ENCODE measurements at regions not wholly inside any gene's neighbourhood (a gene's known extent, or its start where the extent isn't known, plus 50 kb on each side); places are given as distances from the start of the nearest gene placed in this dataset.

DNA sequence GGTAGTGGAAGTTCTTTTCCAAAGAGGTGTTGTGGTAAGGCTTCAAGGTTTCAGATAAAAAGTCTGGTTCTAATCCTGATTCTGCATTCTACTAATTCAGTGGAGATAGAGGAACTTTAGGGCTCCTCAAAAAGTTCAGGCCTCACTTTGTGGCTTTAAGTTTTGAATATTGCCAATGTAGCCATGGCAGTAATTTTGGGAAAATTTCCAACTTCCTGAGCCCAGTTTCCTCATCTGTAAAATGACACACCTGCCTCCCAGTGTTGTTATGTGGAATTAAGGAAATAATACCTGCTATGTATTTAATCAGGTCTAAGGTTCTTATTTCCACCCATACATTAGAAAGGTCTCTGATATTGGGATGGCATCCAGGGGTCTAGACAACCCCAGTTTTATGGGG is 147.6 kb upstream of the ITGA6 start:
- Histone ChIP-seq H3K4me1 (ENCODE audit: insufficient read depth, low read length, poor library complexity, severe bottlenecking) (peaks cover 7% of the 10 kb centered on the region), H3K4me3 (ENCODE audit: low read depth, low read length, poor library complexity, severe bottlenecking) (no peak overlapping the region), H3K36me3 (ENCODE audit: insufficient read depth, low read length, poor library complexity, severe bottlenecking) (no peaks in the 10 kb centered on the region), H3K9me3 (ENCODE audit: low read depth, low read length, poor library complexity, severe bottlenecking) (peaks cover 6% of the 10 kb centered on the region), H3K27ac (ENCODE audit: low read depth, low read length, poor library complexity, severe bottlenecking) (no peak overlapping the region), H3K27me3 (replicated peaks; ENCODE audit: insufficient read depth, low read depth, low read length, poor library complexity) (no peaks in the 10 kb centered on the region)
- TF ChIP-seq EZH2 (IDR thresholded peaks at IDR 0.05; ENCODE audit: borderline replicate concordance, low read depth, low read length, poor library complexity, severe bottlenecking) (no peak), CTCF (conservative IDR thresholded peaks at IDR 0.05; ENCODE audit: low read depth, low read length) (no peak)
- no TSS peak for BruUV-seq (replicated peaks)
- ChIA-PET CTCF (no interaction called here), POLR2A (ENCODE audit: low non-redundant PET) (no interaction called here)
- no peak for DNase-seq (ENCODE audit: low spot score)
- intact Hi-C loops (cut with micrococcal nuclease; ENCODE audit: unreplicated experiment), result no loop called here

GRCh38 chr2:172280571-172281361 is 146.6 kb upstream of the ITGA6 start:
- Histone ChIP-seq H3K27me3 (replicated peaks; ENCODE audit: insufficient read depth, low read depth, low read length, poor library complexity) (no peaks in the 10 kb centered on the region), H3K4me1 (ENCODE audit: insufficient read depth, low read length, poor library complexity, severe bottlenecking) (peaks cover 16% of the 10 kb centered on the region), H3K9me3 (ENCODE audit: low read depth, low read length, poor library complexity, severe bottlenecking) (peaks cover 6% of the 10 kb centered on the region), H3K27ac (ENCODE audit: low read depth, low read length, poor library complexity, severe bottlenecking) (no peak overlapping the region), H3K36me3 (ENCODE audit: insufficient read depth, low read length, poor library complexity, severe bottlenecking) (no peaks in the 10 kb centered on the region), H3K4me3 (ENCODE audit: low read depth, low read length, poor library complexity, severe bottlenecking) (no peak overlapping the region)
- intact Hi-C loops (cut with micrococcal nuclease; ENCODE audit: unreplicated experiment), result no loop called here
- no TSS peak for BruUV-seq (replicated peaks)
- POLR2A ChIA-PET (ENCODE audit: low non-redundant PET), result no interaction called here
- no peak for TF ChIP-seq CTCF (conservative IDR thresholded peaks at IDR 0.05; ENCODE audit: low read depth, low read length)
- no peak for TF ChIP-seq EZH2 (IDR thresholded peaks at IDR 0.05; ENCODE audit: borderline replicate concordance, low read depth, low read length, poor library complexity, severe bottlenecking)
- no peak for DNase-seq (ENCODE audit: low spot score)
- CTCF ChIA-PET, result no interaction called here

DNA sequence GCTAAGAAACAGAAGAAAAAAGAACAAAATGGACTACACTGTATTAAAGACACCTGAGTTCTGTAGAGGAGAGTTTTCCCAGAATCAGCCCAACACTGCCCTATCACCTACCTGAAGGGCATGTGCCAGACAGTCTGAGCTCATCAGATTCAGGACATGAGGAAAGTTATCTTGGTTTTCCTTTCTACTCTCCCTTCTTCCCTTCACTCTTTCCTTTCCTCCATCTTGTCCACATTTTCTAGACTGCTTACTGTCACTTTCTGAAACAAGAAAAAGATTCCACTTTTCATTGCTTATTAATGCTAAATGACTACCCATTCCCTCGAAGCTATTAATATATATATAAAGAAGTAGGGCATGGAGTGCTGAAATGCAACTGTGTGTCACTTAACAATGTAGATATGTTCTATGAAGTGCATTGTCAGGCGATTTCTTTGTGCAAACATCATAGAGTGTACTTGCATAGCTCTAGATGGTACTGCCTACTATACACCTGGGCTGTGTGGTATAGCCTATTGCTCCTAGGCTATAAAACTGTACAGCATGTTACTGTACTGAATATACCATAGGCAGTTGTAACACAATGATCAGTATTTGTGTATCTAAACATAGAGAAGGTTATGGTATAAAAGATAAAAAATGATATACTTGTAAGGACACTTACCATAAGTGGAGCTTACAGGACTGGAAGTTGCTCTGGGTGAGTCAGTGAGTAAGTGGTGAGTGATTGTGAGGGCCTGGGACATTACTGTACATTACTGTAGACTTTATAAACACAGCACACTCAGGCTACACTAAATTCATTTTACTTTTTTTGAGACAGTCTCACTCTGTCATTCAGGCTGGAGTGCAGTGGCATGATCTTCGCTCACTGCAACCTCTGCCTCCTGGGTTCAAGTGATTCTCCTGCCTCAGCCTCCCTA is 145.5 kb upstream of the ITGA6 start:
- Histone ChIP-seq H3K27ac (ENCODE audit: low read depth, low read length, poor library complexity, severe bottlenecking) (no peak overlapping the region), H3K4me3 (ENCODE audit: low read depth, low read length, poor library complexity, severe bottlenecking) (no peak overlapping the region), H3K9me3 (ENCODE audit: low read depth, low read length, poor library complexity, severe bottlenecking) (peaks cover 5% of the 10 kb centered on the region), H3K36me3 (ENCODE audit: insufficient read depth, low read length, poor library complexity, severe bottlenecking) (no peaks in the 10 kb centered on the region), H3K4me1 (ENCODE audit: insufficient read depth, low read length, poor library complexity, severe bottlenecking) (peaks cover 17% of the 10 kb centered on the region), H3K27me3 (replicated peaks; ENCODE audit: insufficient read depth, low read depth, low read length, poor library complexity) (no peaks in the 10 kb centered on the region)
- ChIA-PET CTCF (no interaction called here), POLR2A (ENCODE audit: low non-redundant PET) (no interaction called here)
- DNase-seq (ENCODE audit: low spot score), result no peak
- no TSS peak for BruUV-seq (replicated peaks)
- no peak for TF ChIP-seq EZH2 (IDR thresholded peaks at IDR 0.05; ENCODE audit: borderline replicate concordance, low read depth, low read length, poor library complexity, severe bottlenecking)
- no peak for TF ChIP-seq CTCF (conservative IDR thresholded peaks at IDR 0.05; ENCODE audit: low read depth, low read length)
- intact Hi-C loops (cut with micrococcal nuclease; ENCODE audit: unreplicated experiment), result no loop called here
